DOHH2 (cell line): ENCODE measurements at regions not wholly inside any gene's neighbourhood (a gene's known extent, or its start where the extent isn't known, plus 50 kb on each side); places are given as distances from the start of the nearest gene placed in this dataset.

Source experiments
- H3F3A ChIP-seq: fragments of 200-600 bp; sonication (generic), shearing (Covaris generic); 2 replicates; pipeline ENCODE4 v1.6.0; 2016; ENCODE audit warnings: antibody characterized with exemption, mild to moderate bottlenecking; ENCODE audit not compliant: control insufficient read depth, insufficient read depth
- H3K27ac ChIP-seq: fragments of 200-600 bp; sonication (generic); 2 replicates; pipeline ENCODE4 v1.5.1; 2014; ENCODE audit warnings: low read depth, mild to moderate bottlenecking, low read length, moderate library complexity
- H3K27me3 ChIP-seq: fragments of 200-600 bp; sonication (generic); 2 replicates; pipeline ENCODE4 v1.6.1; 2014; ENCODE audit warnings: mild to moderate bottlenecking, low read length, mixed read lengths; ENCODE audit not compliant: control insufficient read depth
- H3K36me3 ChIP-seq: fragments of 200-600 bp; sonication (generic); 2 replicates; pipeline ENCODE4 v1.6.1; 2014; ENCODE audit warnings: mild to moderate bottlenecking, low read length, moderate library complexity, mixed read lengths; ENCODE audit not compliant: control insufficient read depth
- H3K4me1 ChIP-seq: fragments of 200-600 bp; sonication (generic); 2 replicates; pipeline ENCODE4 v1.6.1; 2014; ENCODE audit warnings: mild to moderate bottlenecking, low read length, mixed read lengths; ENCODE audit not compliant: control insufficient read depth
- H3K4me2 ChIP-seq: fragments of 200-600 bp; sonication (generic); 2 replicates; pipeline ENCODE4 v1.6.0; 2014; ENCODE audit warnings: mild to moderate bottlenecking, low read length, moderate library complexity
- H3K4me3 ChIP-seq: fragments of 200-600 bp; sonication (generic); 2 replicates; pipeline ENCODE4 v1.5.1; 2014; ENCODE audit warnings: mild to moderate bottlenecking, low read length, mixed read lengths
- H3K79me2 ChIP-seq: fragments of 200-600 bp; sonication (generic); 2 replicates; pipeline ENCODE4 v1.6.1; 2014; ENCODE audit warnings: mild to moderate bottlenecking, low read length, mixed read lengths; ENCODE audit not compliant: control insufficient read depth
- H3K9me2 ChIP-seq: fragments of 200-600 bp; sonication (generic); replicated peaks from 2 replicates; pipeline ENCODE4 v1.6.1; 2014; ENCODE audit warnings: mild to moderate bottlenecking, low read length, mixed read lengths; ENCODE audit not compliant: control insufficient read depth
- H3K9me3 ChIP-seq: fragments of 200-600 bp; sonication (generic); 2 replicates; pipeline ENCODE4 v1.6.1; 2014; ENCODE audit warnings: antibody characterized with exemption, low read length, mixed read lengths; ENCODE audit not compliant: control insufficient read depth, insufficient read depth
- H4K20me1 ChIP-seq: fragments of 200-600 bp; sonication (generic); 2 replicates; pipeline ENCODE4 v1.6.0; 2014; ENCODE audit warnings: low read depth, mild to moderate bottlenecking, antibody characterized with exemption, low read length, moderate library complexity; ENCODE audit not compliant: control insufficient read depth, insufficient read depth
- EZH2phosphoT487 ChIP-seq: fragments of 200-600 bp; sonication (generic); IDR thresholded peaks from 2 replicates; pipeline ENCODE4 v1.6.1; 2017; ENCODE audit warnings: borderline replicate concordance, mild to moderate bottlenecking, antibody characterized with exemption, low read length, moderate library complexity, mixed read lengths
- TF ChIP-seq, protein P1 (sequence below): fragments of 200-600 bp; sonication (generic); IDR thresholded peaks from one replicate; pipeline ENCODE4 v1.5.1; 2014; ENCODE audit warnings: antibody characterized with exemption, mild to moderate bottlenecking, low read depth, low read length; ENCODE audit not compliant: poor library complexity, severe bottlenecking

DNA sequence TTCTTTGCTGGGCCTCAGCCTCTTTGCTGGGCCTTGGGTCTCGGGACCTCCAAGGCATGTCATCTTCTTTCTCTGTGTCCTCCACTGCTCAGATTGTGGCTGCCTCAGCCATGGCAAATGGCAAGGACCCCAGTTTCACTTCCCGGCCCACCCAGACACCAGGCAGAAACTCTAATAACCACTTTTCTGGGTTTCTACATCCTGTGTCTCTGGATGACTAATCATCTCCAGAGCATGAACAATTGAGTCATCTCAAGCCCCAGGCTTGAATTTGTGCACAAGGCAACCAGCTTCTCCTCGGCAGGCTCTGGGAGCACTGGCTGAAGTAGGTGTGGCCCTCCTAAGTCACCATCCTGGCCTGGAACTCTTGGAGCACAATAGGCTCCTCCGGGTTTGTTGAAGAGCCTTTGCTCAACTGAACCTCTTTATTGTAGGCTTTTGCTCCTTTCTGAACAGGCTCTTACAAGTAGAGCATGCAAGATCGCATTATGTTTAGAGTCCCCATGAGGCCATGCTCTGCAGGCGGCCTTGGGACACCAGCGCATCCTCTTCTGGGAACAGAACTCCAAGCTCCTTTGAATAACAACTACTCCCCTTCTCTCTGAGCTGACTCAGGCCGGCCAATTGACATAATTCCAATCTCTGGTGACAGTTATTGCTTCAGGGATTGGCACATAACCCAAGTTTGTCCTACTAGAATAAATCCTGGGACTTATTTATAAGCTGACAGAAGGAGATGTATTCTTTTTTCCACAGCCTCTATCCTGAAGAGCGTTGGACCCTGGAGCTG lies 218.1 kb downstream of the WDR11 start:
- Histone ChIP-seq H3K9me2 (no peaks in the 10 kb centered on the region), H3K36me3 (no peaks in the 10 kb centered on the region), H4K20me1 (no peaks in the 10 kb centered on the region), H3K9me3 (no peaks in the 10 kb centered on the region), H3K79me2 (no peaks in the 10 kb centered on the region), H3F3A (no peaks in the 10 kb centered on the region), H3K27me3 (no peaks in the 10 kb centered on the region), H3K27ac (no peak overlapping the region), H3K4me2 (no peak overlapping the region), H3K4me1 (no peaks in the 10 kb centered on the region), H3K4me3 (no peak overlapping the region)
- TF ChIP-seq, protein P1, sequence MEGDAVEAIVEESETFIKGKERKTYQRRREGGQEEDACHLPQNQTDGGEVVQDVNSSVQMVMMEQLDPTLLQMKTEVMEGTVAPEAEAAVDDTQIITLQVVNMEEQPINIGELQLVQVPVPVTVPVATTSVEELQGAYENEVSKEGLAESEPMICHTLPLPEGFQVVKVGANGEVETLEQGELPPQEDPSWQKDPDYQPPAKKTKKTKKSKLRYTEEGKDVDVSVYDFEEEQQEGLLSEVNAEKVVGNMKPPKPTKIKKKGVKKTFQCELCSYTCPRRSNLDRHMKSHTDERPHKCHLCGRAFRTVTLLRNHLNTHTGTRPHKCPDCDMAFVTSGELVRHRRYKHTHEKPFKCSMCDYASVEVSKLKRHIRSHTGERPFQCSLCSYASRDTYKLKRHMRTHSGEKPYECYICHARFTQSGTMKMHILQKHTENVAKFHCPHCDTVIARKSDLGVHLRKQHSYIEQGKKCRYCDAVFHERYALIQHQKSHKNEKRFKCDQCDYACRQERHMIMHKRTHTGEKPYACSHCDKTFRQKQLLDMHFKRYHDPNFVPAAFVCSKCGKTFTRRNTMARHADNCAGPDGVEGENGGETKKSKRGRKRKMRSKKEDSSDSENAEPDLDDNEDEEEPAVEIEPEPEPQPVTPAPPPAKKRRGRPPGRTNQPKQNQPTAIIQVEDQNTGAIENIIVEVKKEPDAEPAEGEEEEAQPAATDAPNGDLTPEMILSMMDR, result no peak
- TF ChIP-seq EZH2phosphoT487, result no peak

DNA sequence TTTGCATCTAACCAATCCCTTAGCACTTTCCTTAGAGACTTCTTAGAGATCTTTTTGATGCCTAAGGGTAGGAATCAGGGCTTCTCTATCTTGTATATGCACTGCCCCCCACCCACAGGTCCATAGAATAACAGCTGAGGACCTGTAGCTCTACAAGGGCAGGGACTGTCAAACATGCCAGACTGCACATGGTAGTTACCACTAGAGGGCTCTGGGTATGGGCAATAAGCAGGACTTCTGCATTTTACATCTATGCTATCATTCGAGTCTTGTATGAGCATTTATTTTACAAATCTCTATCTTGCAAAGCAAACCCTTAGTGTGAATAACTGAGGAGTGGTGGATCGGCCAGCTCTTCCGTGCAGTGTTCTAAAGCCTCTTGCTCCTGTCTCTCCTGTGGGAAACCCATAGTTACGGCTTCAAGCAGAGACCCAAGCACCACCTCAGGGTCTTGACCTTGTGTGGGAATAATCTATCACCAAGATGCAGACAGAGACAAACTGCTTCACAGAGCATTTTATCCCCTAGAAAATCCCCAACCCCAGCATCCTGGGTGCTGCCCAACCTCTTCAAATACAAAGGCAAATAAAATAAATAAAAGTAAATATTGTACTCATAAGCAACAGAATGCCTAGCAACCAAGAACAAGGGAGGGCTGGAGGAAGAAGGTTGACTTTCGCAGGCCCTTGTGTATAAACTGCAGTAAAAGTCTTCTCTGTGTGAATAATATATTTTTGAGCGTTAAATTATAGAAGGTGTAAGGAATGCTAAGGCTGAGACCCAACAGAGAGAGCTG lies 219.3 kb downstream of the WDR11 start:
- H3K9me3 ChIP-seq, result no peaks in the 10 kb centered on the region
- no peaks in the 10 kb centered on the region for H3K4me1 ChIP-seq
- H4K20me1 ChIP-seq, result no peaks in the 10 kb centered on the region
- H3K4me2 ChIP-seq, result no peak overlapping the region
- H3K4me3 ChIP-seq, result no peak overlapping the region
- H3K79me2 ChIP-seq, result no peaks in the 10 kb centered on the region
- H3K27me3 ChIP-seq, result no peaks in the 10 kb centered on the region
- no peaks in the 10 kb centered on the region for H3K36me3 ChIP-seq
- no peaks in the 10 kb centered on the region for H3F3A ChIP-seq
- no peak for TF ChIP-seq EZH2phosphoT487
- TF ChIP-seq, protein P1, result peak; percentile 51
- H3K9me2 ChIP-seq, result no peaks in the 10 kb centered on the region
- H3K27ac ChIP-seq, result no peak overlapping the region

GRCh38 chr10:121071901-121072300 lies 220.7 kb downstream of the WDR11 start:
- TF ChIP-seq, protein P1, result no peak
- TF ChIP-seq EZH2phosphoT487, result no peak
- H3K9me3 ChIP-seq, result no peaks in the 10 kb centered on the region
- no peaks in the 10 kb centered on the region for H4K20me1 ChIP-seq
- H3K9me2 ChIP-seq, result no peaks in the 10 kb centered on the region
- no peak overlapping the region for H3K4me3 ChIP-seq
- no peak overlapping the region for H3K27ac ChIP-seq
- no peaks in the 10 kb centered on the region for H3K27me3 ChIP-seq
- no peaks in the 10 kb centered on the region for H3F3A ChIP-seq
- no peaks in the 10 kb centered on the region for H3K4me1 ChIP-seq
- no peak overlapping the region for H3K4me2 ChIP-seq
- no peaks in the 10 kb centered on the region for H3K36me3 ChIP-seq
- no peaks in the 10 kb centered on the region for H3K79me2 ChIP-seq
